ENCODE measurements at regions not wholly inside any gene's neighbourhood (a gene's known extent, or its start where the extent isn't known, plus 50 kb on each side); places are given as distances from the start of the nearest gene placed in this dataset.

GRCh38 chr6:19697744-19698290 is 139.4 kb upstream of the ID4 start:
- H3K27me3 ChIP-seq: no peaks in the 10 kb centered on the region
- TF ChIP-seq EP300 (IDR thresholded peaks at IDR 0.05) (no peak), POLR2A (IDR thresholded peaks at IDR 0.05) (no peak), POLR2AphosphoS5 (IDR thresholded peaks at IDR 0.05) (no peak), CTCF (IDR thresholded peaks at IDR 0.05) (no peak)
- WGBS, 5 donors: 55 to 77% (median 58%) methylated on average over 2 to 3 of the region's 3 CpGs
- DNase-seq: no peak
- no peaks in the 10 kb centered on the region for H3K36me3 ChIP-seq
- no peak overlapping the region for H3K4me3 ChIP-seq
- intact Hi-C loops (cut with DNase I; ENCODE audit: low total_unique reads): no loop called here
- no peaks in the 10 kb centered on the region for H3K4me1 ChIP-seq
- H3K9me3 ChIP-seq: no peaks in the 10 kb centered on the region
- H3K27ac ChIP-seq: no peak overlapping the region

GRCh38 chr6:19699932-19700331 is 137.2 kb upstream of the ID4 start:
- H3K27me3 ChIP-seq: no peaks in the 10 kb centered on the region
- TF ChIP-seq POLR2A (IDR thresholded peaks at IDR 0.05) (no peak), POLR2AphosphoS5 (IDR thresholded peaks at IDR 0.05) (no peak), CTCF (IDR thresholded peaks at IDR 0.05) (no peak), EP300 (IDR thresholded peaks at IDR 0.05) (no peak)
- intact Hi-C loops (cut with DNase I; ENCODE audit: low total_unique reads): no loop called here
- WGBS, 5 donors: 58 to 73% (median 67%) methylated on average over 4 of the region's 4 CpGs
- no peak overlapping the region for H3K4me3 ChIP-seq
- no peaks in the 10 kb centered on the region for H3K36me3 ChIP-seq
- no peak for DNase-seq
- H3K4me1 ChIP-seq: no peaks in the 10 kb centered on the region
- H3K27ac ChIP-seq: no peak overlapping the region
- H3K9me3 ChIP-seq: no peaks in the 10 kb centered on the region

- Histone ChIP-seq H3K4me1 (no peaks in the 10 kb centered on the region), H3K4me3 (no peak overlapping the region), H3K9me3 (no peaks in the 10 kb centered on the region), H3K27ac (no peak overlapping the region), H3K36me3 (no peaks in the 10 kb centered on the region), H3K27me3 (no peaks in the 10 kb centered on the region)
- WGBS, 5 donors: 92 to 97% (median 96%) methylated on average over 5 of the region's 5 CpGs
- no peak for DNase-seq
- intact Hi-C loops (cut with DNase I; ENCODE audit: low total_unique reads): no loop called here
- TF ChIP-seq EP300 (IDR thresholded peaks at IDR 0.05) (no peak), POLR2A (IDR thresholded peaks at IDR 0.05) (no peak), CTCF (IDR thresholded peaks at IDR 0.05) (no peak), POLR2AphosphoS5 (IDR thresholded peaks at IDR 0.05) (no peak)
These were observed 131.6 kb upstream of the ID4 start for GRCh38 chr6:19705606-19706005.

DNA sequence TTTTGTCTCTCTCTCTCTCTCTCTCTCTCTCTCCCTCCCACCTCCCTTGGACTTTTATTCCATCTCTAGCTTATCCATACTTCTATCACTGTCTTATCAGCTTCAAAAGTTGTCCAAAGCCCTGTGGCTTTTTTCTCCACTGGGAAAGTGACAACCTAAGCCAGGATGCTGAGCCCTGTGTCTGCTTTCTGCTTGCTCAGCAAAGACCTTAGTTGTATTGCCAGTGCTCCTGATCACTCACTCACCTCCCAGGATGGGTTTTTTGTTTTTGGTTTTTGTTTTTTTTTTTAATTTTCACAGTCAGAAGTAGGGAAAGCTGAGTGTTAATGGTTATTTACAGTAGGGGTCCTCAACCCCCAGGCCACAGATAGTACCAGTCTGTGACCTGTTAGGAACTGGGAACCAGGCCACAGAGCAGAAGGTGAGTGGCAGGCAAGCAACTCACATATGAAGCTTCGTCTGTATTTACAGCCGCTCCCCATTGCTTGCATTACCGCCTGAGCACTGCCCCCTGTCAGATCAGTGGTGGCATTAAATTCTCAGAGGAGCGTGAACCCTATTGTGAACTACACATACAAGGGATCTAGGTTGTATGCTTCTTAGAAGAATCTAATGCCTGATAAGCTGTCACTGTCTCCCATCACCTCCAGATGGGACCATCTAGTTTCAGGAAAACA is 125.0 kb upstream of the ID4 start:
- Histone ChIP-seq H3K4me3 (no peak overlapping the region), H3K9me3 (no peaks in the 10 kb centered on the region), H3K4me1 (no peaks in the 10 kb centered on the region), H3K27me3 (no peaks in the 10 kb centered on the region), H3K36me3 (no peaks in the 10 kb centered on the region), H3K27ac (no peak overlapping the region)
- 90 to 97% (median 93%) methylated on average over 4 of the region's 4 CpGs for WGBS, 5 donors
- intact Hi-C loops (cut with DNase I; ENCODE audit: low total_unique reads): no loop called here
- DNase-seq: no peak
- TF ChIP-seq POLR2A (IDR thresholded peaks at IDR 0.05) (no peak), CTCF (IDR thresholded peaks at IDR 0.05) (no peak), EP300 (IDR thresholded peaks at IDR 0.05) (no peak), POLR2AphosphoS5 (IDR thresholded peaks at IDR 0.05) (no peak)
